ENCODE measurements at regions not wholly inside any gene's neighbourhood (a gene's known extent, or its start where the extent isn't known, plus 50 kb on each side); places are given as distances from the start of the nearest gene placed in this dataset.
"Not testable (repeated sequence)": the region's sequence is repeated elsewhere in the genome, so short reads cannot be mapped to it uniquely, and the experiment has no call there.

- DNase-seq = not testable (repeated sequence)
These were observed 112.0 kb downstream of the NPIPB11 start for GRCh38 chr16:29294400-29294933.

- not testable (repeated sequence) for DNase-seq
These were observed 113.0 kb downstream of the NPIPB11 start for GRCh38 chr16:29293545-29293944.

- not testable (repeated sequence) for DNase-seq
These were observed 113.5 kb downstream of the NPIPB11 start for GRCh38 chr16:29292952-29293471.

- not testable (repeated sequence) for DNase-seq
These were observed 114.9 kb downstream of the NPIPB11 start for GRCh38 chr16:29291329-29292271.

- peak; percentile 70 for DNase-seq
These were observed 115.8 kb downstream of the NPIPB11 start for GRCh38 chr16:29290631-29291247.

GRCh38 chr16:29289516-29290239 is 116.8 kb downstream of the NPIPB11 start:
- not testable (repeated sequence) for DNase-seq

- peak; percentile 19 for DNase-seq
These were observed 117.6 kb downstream of the NPIPB11 start for GRCh38 chr16:29288711-29289474.

GRCh38 chr16:29287871-29288535 is 118.5 kb downstream of the NPIPB11 start:
- not testable (repeated sequence) for DNase-seq

GRCh38 chr16:29287246-29287645 is 119.3 kb downstream of the NPIPB11 start:
- DNase-seq = not testable (repeated sequence)

GRCh38 chr16:29286796-29287195 is 119.7 kb downstream of the NPIPB11 start:
- not testable (repeated sequence) for DNase-seq

GRCh38 chr16:29286161-29286560 is 120.3 kb downstream of the NPIPB11 start:
- DNase-seq = not testable (repeated sequence)

GRCh38 chr16:29285151-29285885 is 121.2 kb downstream of the NPIPB11 start:
- DNase-seq = not testable (repeated sequence)

- DNase-seq = not testable (repeated sequence)
These were observed 121.8 kb downstream of the NPIPB11 start for GRCh38 chr16:29284723-29285122.

- DNase-seq = not testable (repeated sequence)
These were observed 122.4 kb downstream of the NPIPB11 start for GRCh38 chr16:29284159-29284558.

- DNase-seq = not testable (repeated sequence)
These were observed 128.2 kb downstream of the NPIPB11 start for GRCh38 chr16:29278097-29278871.

GRCh38 chr16:29276446-29276845 is 130.1 kb downstream of the NPIPB11 start:
- DNase-seq = not testable (repeated sequence)

- not testable (repeated sequence) for DNase-seq
These were observed 132.2 kb downstream of the NPIPB11 start for GRCh38 chr16:29274055-29275035.

Measured in DMS79 treated with DMSO at 0.1 percent for 48 hours (cell line).